Lower leg skin (tissue), 3 donors: ENCODE measurements at regions not wholly inside any gene's neighbourhood (a gene's known extent, or its start where the extent isn't known, plus 50 kb on each side); places are given as distances from the start of the nearest gene placed in this dataset.

ENCODE experiments used
- POLR2A ChIP-seq, 2 donors: fragments of 450-650 bp; IDR thresholded peaks; one replicate each; pipeline ENCODE4 v1.6.1; 2016 to 2017; ENCODE audit warnings: antibody characterized with exemption in 2 of 2, mild to moderate bottlenecking in 1 of 2, moderate library complexity in 1 of 2
- TF ChIP-seq, protein P1 (sequence below), 3 donors: fragments of 450-650 bp; IDR thresholded peaks; one replicate each; pipeline ENCODE4 v1.5.1; 2016; ENCODE audit warnings: antibody characterized with exemption in 3 of 3, mild to moderate bottlenecking in 3 of 3, moderate library complexity in 2 of 3

DNA sequence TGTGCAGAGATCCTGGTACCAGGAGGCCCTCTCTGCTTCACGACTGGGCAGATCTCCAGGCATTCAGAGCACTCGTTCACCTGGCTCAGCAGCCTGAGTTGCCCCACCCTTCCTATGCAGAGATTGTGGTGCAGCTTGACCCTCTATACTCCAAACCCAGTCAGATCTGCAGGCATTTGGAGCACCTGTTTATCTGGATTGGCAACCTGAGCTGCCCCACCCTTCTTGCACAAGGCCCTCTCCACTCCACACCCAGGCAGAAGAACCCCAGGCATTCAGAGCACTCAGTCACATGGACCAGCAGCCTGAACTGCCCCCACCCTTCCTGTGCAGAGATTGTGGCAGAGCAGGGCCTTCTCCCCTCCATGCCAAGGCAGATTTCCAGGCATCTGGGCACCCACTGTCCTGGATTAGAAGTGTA is 88.4 kb upstream of the CDH5 start:
- TF ChIP-seq, protein P1, sequence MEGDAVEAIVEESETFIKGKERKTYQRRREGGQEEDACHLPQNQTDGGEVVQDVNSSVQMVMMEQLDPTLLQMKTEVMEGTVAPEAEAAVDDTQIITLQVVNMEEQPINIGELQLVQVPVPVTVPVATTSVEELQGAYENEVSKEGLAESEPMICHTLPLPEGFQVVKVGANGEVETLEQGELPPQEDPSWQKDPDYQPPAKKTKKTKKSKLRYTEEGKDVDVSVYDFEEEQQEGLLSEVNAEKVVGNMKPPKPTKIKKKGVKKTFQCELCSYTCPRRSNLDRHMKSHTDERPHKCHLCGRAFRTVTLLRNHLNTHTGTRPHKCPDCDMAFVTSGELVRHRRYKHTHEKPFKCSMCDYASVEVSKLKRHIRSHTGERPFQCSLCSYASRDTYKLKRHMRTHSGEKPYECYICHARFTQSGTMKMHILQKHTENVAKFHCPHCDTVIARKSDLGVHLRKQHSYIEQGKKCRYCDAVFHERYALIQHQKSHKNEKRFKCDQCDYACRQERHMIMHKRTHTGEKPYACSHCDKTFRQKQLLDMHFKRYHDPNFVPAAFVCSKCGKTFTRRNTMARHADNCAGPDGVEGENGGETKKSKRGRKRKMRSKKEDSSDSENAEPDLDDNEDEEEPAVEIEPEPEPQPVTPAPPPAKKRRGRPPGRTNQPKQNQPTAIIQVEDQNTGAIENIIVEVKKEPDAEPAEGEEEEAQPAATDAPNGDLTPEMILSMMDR (IDR thresholded peaks at IDR 0.05): no peak
- TF ChIP-seq POLR2A (IDR thresholded peaks at IDR 0.05): no peak
